Activated CD4-positive, alpha-beta T cell treated with anti-CD3 and anti-CD28 coated beads, Interleukin-2, amount 50 U/mL, for 24 hours (primary cell): ENCODE measurements at regions not wholly inside any gene's neighbourhood (a gene's known extent, or its start where the extent isn't known, plus 50 kb on each side); places are given as distances from the start of the nearest gene placed in this dataset.

Experiments used
- DNase-seq, 2 donors: peaks; one replicate each; pipeline ENCODE4 v3.0.0-alpha.2; 2020; ENCODE audit warnings: low read depth in 1 of 2, low spot score in 1 of 2

DNA sequence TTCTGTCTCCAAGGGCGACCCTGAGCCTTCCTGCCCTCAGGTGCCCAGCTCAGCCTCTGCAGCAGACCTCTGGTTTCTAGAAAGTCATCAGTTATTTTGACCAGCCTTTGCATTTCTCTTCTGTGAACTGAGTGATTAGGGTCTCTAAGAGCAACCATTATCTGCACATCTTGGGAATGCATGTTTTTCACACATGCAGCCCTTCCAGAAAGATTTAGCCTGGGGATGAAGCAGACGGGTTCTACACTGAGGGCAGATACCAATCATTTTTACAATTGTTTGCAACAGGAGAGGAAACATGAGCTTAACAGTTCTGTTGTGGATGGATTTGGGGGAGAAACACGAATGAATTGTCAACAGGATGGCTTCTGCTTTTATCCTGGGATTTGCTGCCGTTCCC lies 90.1 kb upstream of the PITX1 start:
- no peak for DNase-seq

DNA sequence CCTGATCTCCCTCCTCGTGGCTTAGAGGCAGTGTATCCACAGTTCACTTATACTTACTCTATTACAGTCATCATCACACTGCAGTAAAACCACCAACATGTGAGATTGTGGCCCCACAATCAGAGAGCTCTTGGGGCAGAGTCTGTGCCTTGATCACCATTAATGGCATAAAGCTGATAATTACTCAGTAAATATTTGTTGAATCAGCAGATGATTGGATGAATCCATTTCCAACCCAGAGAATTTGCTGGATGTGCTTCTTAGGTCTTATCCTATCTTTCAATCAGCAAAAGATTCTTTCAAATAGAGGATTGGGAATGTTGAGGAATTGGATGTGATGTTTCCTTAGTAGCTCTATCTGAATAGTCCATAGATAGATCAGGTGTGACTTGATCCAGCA lies 88.8 kb upstream of the PITX1 start:
- DNase-seq = no peak

DNA sequence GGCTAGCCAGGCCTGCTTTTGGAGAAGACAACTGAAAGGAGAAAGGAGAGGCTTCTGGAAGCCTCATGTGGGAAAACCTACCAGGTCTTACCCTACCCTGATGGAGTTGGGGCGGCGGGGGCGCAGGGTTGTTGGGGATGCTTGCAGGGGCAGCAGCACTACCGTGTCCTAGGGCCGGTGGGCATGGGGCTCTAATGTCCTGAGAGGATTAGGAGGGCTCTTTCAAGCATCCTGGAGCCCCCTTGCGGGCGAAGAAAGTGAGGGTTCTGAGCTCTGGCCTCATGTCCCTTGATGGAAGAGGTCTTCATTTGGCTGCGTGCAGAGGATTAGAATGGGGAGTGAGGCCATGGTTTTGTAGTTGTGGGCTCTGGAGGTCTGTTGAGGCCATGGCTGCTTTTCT lies 86.9 kb upstream of the PITX1 start:
- no peak for DNase-seq

GRCh38 chr5:135119481-135119880 lies 85.5 kb upstream of the PITX1 start:
- DNase-seq = no peak

GRCh38 chr5:135117590-135117989 lies 83.6 kb upstream of the PITX1 start:
- no peak for DNase-seq

- DNase-seq = no peak
These were observed 82.1 kb upstream of the PITX1 start for GRCh38 chr5:135116160-135116561.

GRCh38 chr5:135115591-135115990 lies 81.6 kb upstream of the PITX1 start:
- DNase-seq = no peak

GRCh38 chr5:135114759-135115158 lies 80.7 kb upstream of the PITX1 start:
- no peak for DNase-seq

- no peak for DNase-seq
These were observed 78.1 kb upstream of the PITX1 start for GRCh38 chr5:135112008-135112725.

DNA sequence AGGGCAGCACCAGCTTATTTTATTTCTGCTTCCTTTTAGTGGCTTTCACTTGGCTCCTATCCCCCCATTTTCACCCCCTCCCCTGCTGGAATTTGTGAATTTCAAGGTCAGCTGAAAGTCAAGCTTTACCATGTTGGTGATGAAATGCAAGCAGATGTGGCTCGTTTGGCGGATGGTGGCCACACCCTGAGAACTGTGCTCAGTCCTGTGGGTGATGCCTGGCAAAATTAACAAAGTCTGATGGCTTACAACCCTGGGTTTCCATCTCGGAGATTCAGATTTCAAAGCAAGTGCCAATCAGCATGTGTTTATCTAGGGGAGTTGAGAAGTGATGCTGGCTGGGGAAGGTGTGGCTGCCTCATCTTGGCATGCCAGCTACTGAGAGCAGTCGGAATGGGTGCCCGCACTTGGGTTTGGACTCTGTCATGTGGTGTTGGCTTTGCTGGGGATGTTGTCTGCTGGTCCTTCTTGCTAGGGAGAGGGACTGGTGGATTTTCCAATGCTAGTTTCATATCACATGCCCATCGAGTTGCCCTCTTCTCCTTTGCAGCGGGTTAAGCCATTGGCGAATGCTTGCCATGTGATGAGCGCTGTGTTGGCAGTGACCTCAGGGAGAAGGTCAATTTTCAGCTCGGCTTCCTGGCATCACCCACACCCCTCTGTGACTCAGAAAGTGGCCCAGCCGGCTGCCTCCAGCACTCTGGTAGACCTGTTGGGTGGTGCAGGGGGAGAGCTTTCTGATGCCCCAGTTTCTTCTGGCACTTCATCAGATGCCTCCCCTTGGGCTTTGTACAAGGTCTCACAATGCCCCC lies 77.0 kb upstream of the PITX1 start:
- no peak for DNase-seq

- no peak for DNase-seq
These were observed 75.0 kb upstream of the PITX1 start for GRCh38 chr5:135108992-135109391.

DNA sequence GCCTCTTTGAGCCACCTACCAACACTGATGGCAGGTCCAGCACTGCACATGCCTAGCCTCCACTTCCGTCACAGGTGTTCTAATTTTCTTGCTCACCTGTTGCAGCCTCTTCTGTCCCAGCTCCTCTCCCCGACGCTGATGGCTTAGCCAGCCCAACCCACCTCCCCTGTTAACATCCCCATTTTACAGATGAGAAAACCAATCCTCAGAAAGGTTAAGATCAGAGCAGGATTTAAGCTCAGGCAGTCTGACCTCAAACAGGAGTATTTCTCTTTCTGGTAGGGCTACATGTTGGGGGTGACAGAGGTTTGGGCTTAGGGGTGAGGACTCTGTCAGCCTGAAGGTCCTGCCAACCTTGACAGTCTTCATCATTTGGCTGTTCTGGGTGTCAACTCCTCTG lies 74.5 kb upstream of the PITX1 start:
- no peak for DNase-seq

- no peak for DNase-seq
These were observed 74.0 kb upstream of the PITX1 start for GRCh38 chr5:135107986-135108385.

GRCh38 chr5:135106610-135107471 lies 72.8 kb upstream of the PITX1 start:
- no peak for DNase-seq

- no peak for DNase-seq
These were observed 72.1 kb upstream of the PITX1 start for GRCh38 chr5:135106136-135106535.

DNA sequence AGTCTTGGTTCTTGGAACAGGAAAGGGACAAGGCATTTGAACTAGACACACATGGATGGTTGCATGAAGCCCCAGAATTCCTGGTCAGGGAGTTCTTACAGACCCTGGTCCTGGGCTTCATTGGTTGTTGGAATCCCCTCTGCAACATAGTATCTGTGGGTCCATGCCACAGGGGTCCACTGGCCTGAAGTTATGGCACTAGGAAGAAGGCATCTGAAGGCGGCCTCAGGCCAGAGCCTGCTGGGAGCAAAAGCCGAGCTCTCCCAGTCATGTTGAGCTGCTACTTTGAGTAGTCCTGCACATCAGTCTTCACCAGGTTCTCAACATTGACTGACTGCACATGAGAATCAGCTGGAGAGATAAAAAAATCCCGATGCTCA lies 71.1 kb upstream of the PITX1 start:
- no peak for DNase-seq

- DNase-seq = no peak
These were observed 69.5 kb upstream of the PITX1 start for GRCh38 chr5:135103575-135103853.

- no peak for DNase-seq
These were observed 68.9 kb upstream of the PITX1 start for GRCh38 chr5:135102716-135103574.

DNA sequence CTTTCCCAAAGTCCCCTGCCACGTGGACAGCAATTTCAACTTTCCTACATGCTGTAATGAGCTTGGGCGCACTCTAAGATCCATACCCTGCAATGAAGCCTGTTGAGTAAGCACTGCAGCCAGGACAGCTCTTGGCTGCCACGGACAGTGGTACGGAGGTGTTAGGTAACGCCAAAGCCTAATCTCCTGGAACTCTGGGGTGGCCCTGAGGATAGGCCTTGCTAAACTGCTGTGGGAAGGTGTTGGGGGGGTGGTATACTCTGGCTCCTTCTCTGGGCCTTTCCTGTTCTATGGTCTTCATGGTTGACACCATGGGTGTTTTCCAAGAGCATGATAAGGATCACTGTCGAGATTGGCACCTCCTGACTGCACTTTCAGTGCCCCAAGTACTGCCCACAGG lies 66.4 kb upstream of the PITX1 start:
- no peak for DNase-seq

DNA sequence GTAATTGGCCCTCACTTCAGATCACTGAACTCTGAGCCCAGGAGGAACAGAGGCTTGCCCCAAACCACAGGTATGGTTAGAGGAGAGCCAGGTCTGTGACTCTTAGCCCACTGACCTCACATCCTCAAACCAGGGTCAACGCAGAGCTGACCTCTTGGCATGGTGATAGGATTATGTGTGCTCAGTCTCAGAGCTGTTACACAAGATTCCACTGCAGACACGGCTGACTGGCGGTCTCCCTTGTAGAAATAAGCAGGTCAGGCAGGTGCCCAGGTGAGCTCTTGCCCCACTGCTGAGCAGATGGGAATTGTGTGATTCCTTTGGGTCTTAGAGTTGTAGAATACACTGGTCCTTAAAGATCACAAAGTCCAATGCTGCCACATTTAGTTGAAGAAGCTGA lies 66.0 kb upstream of the PITX1 start:
- DNase-seq = no peak

- DNase-seq = no peak
These were observed 63.4 kb upstream of the PITX1 start for GRCh38 chr5:135097390-135097789.
